Mesothelial cell of epicardium (in vitro differentiated cells): ENCODE measurements at regions not wholly inside any gene's neighbourhood (a gene's known extent, or its start where the extent isn't known, plus 50 kb on each side); places are given as distances from the start of the nearest gene placed in this dataset.

Source experiments
- DNase-seq, 2 experiments: peaks; one replicate each; pipeline ENCODE4 v3.0.0; 2021; ENCODE audit warnings: low spot score in 2 of 2; ENCODE audit not compliant: unreplicated experiment in 2 of 2
- H3K27ac Mint-ChIP-seq: 2 replicates; pipeline ENCODE4 v1.8.0; 2021; ENCODE audit warnings: mixed read lengths
- H3K27me3 Mint-ChIP-seq: 2 replicates; pipeline ENCODE4 v1.8.0; 2021; ENCODE audit warnings: low read depth, mixed read lengths
- H3K36me3 Mint-ChIP-seq: 2 replicates; pipeline ENCODE4 v1.8.0; 2021; ENCODE audit warnings: mixed read lengths
- H3K4me1 Mint-ChIP-seq: 2 replicates; pipeline ENCODE4 v1.8.0; 2021; ENCODE audit warnings: mixed read lengths
- H3K4me3 Mint-ChIP-seq: 2 replicates; pipeline ENCODE4 v1.8.0; 2021; ENCODE audit warnings: mild to moderate bottlenecking, moderate library complexity, mixed read lengths
- H3K9me3 Mint-ChIP-seq: 2 replicates; pipeline ENCODE4 v1.8.0; 2021; ENCODE audit warnings: mixed read lengths
- CTCF ChIP-seq: fragments of 200-600 bp; sonication (generic); IDR thresholded peaks from one replicate; pipeline ENCODE4 v1.5.0; 2021; ENCODE audit warnings: antibody characterized with exemption; ENCODE audit not compliant: unreplicated experiment

GRCh38 chr20:57073402-57073801 lies 193.0 kb downstream of the BMP7 start:
- H3K4me3 Mint-ChIP-seq, result no peak overlapping the region

GRCh38 chr20:57074386-57074785 lies 192.1 kb downstream of the BMP7 start:
- Mint-ChIP-seq H3K9me3 (peaks cover 33% of the 10 kb centered on the region), H3K36me3 (peaks cover 4% of the 10 kb centered on the region), H3K27ac (no peak overlapping the region), H3K4me1 (peaks cover 21% of the 10 kb centered on the region), H3K27me3 (no peaks in the 10 kb centered on the region), H3K4me3 (no peak overlapping the region)
- TF ChIP-seq CTCF, result no peak
- DNase-seq, result no peak

More at GRCh38 chr20:57073402-57073801, 193.0 kb downstream of the BMP7 start:
- Mint-ChIP-seq H3K4me1 (peaks cover 21% of the 10 kb centered on the region), H3K27ac (no peak overlapping the region), H3K9me3 (peaks cover 24% of the 10 kb centered on the region), H3K36me3 (peaks cover 2% of the 10 kb centered on the region), H3K27me3 (no peaks in the 10 kb centered on the region)
- no peak for DNase-seq
- no peak for TF ChIP-seq CTCF

GRCh38 chr20:57075181-57075580 lies 191.3 kb downstream of the BMP7 start:
- no peak for TF ChIP-seq CTCF
- no peak for DNase-seq
- H3K4me1 Mint-ChIP-seq, result peaks cover 21% of the 10 kb centered on the region
- H3K4me3 Mint-ChIP-seq, result no peak overlapping the region
- peaks cover 4% of the 10 kb centered on the region for H3K36me3 Mint-ChIP-seq
- H3K27me3 Mint-ChIP-seq, result no peaks in the 10 kb centered on the region
- H3K9me3 Mint-ChIP-seq, result peaks cover 38% of the 10 kb centered on the region
- no peak overlapping the region for H3K27ac Mint-ChIP-seq

- Mint-ChIP-seq H3K27me3 (no peaks in the 10 kb centered on the region), H3K4me3 (no peak overlapping the region), H3K4me1 (peaks cover 21% of the 10 kb centered on the region), H3K36me3 (peaks cover 4% of the 10 kb centered on the region), H3K9me3 (peaks cover 38% of the 10 kb centered on the region), H3K27ac (no peak overlapping the region)
- no peak for TF ChIP-seq CTCF
- DNase-seq, result no peak
Measured at GRCh38 chr20:57075603-57076002, 190.8 kb downstream of the BMP7 start.

- Mint-ChIP-seq H3K36me3 (peaks cover 4% of the 10 kb centered on the region), H3K27me3 (no peaks in the 10 kb centered on the region), H3K4me1 (peaks cover 18% of the 10 kb centered on the region), H3K9me3 (peaks cover 38% of the 10 kb centered on the region), H3K27ac (no peak overlapping the region), H3K4me3 (no peak overlapping the region)
- TF ChIP-seq CTCF, result no peak
- no peak for DNase-seq
Measured at GRCh38 chr20:57076152-57076652, 190.2 kb downstream of the BMP7 start.

DNA sequence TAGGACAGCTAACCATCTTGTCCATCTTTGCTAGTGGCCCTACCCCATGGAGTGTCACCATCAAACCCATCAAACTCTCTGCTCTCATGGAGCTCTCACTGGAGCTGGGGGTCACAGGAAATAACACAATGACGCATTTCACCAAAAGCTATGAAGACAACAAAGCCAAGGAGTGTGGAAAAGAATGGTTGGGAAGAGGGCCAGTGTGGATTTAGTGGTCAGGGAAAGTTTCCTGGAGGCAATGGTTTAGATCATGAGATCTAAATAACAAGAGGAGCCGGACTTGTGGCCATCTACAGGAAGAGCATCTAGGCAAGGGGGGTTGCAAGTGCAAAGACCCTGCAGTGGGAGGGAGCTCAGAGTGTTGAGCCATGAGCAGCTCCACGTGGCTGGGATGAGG lies 189.5 kb downstream of the BMP7 start:
- Mint-ChIP-seq H3K4me1 (peaks cover 10% of the 10 kb centered on the region), H3K27ac (no peak overlapping the region), H3K27me3 (no peaks in the 10 kb centered on the region), H3K36me3 (peaks cover 4% of the 10 kb centered on the region), H3K9me3 (peaks cover 38% of the 10 kb centered on the region), H3K4me3 (no peak overlapping the region)
- no peak for DNase-seq
- no peak for TF ChIP-seq CTCF
